Retinal pigment epithelial cell (primary cell): ENCODE measurements at regions not wholly inside any gene's neighbourhood (a gene's known extent, or its start where the extent isn't known, plus 50 kb on each side); places are given as distances from the start of the nearest gene placed in this dataset.
"Not testable (repeated sequence)": the region's sequence is repeated elsewhere in the genome, so short reads cannot be mapped to it uniquely, and the experiment has no call there.

Experiments
- DNase-seq: peaks from one replicate; pipeline ENCODE4 v3.0.0-alpha.2; 2010; ENCODE audit warnings: low read depth
- H3K4me3 ChIP-seq: 2 replicates; pipeline ENCODE4 v1.5.1; 2011; ENCODE audit warnings: mild to moderate bottlenecking, low read length, control low read depth, moderate library complexity
- TF ChIP-seq, protein P1 (sequence below): conservative IDR thresholded peaks from 2 replicates; pipeline ENCODE4 v1.5.1; 2011; ENCODE audit warnings: low read depth, low read length, control low read depth, inconsistent platforms

DNA sequence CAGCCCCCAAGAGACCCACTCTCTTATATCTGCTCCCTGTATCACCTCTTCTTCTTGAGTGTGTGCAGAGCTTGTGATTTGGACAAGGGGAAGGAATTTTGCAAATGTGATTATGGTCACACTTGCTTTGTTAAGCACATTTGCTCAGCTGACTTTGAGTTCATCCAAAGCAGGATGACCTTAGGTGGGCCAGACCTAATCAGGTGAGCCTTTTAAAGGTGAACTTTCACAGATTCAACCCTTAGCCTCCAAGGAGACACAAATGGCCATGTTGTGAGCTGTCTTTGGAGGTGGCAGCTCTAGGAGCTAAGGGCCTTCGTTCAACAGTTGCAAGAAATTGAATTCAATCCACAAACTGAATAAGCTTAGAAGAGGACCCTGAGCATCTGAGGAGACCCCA, 147.8 kb downstream of the DEFB131A start:
- TF ChIP-seq, protein P1, sequence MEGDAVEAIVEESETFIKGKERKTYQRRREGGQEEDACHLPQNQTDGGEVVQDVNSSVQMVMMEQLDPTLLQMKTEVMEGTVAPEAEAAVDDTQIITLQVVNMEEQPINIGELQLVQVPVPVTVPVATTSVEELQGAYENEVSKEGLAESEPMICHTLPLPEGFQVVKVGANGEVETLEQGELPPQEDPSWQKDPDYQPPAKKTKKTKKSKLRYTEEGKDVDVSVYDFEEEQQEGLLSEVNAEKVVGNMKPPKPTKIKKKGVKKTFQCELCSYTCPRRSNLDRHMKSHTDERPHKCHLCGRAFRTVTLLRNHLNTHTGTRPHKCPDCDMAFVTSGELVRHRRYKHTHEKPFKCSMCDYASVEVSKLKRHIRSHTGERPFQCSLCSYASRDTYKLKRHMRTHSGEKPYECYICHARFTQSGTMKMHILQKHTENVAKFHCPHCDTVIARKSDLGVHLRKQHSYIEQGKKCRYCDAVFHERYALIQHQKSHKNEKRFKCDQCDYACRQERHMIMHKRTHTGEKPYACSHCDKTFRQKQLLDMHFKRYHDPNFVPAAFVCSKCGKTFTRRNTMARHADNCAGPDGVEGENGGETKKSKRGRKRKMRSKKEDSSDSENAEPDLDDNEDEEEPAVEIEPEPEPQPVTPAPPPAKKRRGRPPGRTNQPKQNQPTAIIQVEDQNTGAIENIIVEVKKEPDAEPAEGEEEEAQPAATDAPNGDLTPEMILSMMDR: no peak
- DNase-seq: no peak
- no peak overlapping the region for H3K4me3 ChIP-seq

DNA sequence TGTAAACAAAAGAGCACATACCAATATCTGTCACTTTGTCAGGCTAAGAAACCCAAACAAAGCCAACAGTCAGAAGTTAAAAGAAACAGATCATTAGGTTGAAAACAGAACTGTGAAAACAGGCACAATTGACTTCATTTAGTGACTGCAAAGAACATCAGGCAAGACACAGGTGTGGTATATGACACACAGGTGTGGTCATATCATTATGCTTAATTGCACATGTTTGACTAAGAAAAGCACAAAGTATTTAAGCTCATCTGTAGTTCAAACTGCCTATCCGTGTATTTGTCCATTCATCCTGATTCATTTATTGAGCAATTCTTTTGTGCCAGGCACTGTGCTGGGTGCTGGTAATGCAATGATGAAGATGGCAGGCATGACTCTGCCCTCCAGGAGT, 150.7 kb downstream of the DEFB131A start:
- no peak overlapping the region for H3K4me3 ChIP-seq
- no peak for DNase-seq
- TF ChIP-seq, protein P1: no peak

DNA sequence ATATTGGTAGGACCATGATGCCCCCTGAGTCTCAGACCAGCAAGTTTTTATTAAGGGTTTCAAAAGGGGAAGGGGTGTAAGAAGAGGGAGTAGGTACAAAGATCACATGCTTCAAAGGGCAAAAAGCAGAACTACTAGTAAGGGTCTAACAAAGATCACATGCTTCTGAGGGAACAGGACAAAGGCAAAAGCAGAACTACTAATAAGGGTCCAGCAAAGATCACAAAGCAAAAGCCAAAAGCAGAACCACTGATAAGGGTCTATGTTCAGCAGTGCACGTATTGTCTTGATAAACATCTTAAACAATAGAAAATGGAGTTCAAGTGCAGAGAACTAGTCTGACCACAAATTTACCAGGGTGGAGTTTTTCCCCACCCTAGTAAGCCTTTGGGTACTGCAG, 151.3 kb downstream of the DEFB131A start:
- DNase-seq: not testable (repeated sequence)

DNA sequence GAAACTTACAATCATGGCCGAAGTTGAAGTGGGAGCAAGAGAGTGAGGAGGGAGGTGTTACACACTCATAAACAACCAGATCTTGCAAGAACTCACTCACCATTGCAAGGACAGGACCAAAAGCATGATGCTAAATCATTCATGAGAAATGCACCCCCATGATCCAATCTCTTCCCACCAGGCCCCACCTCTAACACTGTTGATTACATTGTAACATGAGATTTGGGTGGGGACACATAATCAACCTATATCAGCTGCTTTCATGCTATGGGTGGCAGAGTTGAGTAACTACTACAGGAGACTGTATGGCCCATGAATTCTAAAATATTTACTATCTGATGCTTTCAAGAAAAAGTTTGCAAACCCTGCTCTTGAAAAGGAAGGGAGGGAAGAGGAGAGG, 155.1 kb downstream of the DEFB131A start:
- TF ChIP-seq, protein P1: no peak

More for the DNA sequence above, 151.3 kb downstream of the DEFB131A start:
- not testable (repeated sequence) for H3K4me3 ChIP-seq

DNA sequence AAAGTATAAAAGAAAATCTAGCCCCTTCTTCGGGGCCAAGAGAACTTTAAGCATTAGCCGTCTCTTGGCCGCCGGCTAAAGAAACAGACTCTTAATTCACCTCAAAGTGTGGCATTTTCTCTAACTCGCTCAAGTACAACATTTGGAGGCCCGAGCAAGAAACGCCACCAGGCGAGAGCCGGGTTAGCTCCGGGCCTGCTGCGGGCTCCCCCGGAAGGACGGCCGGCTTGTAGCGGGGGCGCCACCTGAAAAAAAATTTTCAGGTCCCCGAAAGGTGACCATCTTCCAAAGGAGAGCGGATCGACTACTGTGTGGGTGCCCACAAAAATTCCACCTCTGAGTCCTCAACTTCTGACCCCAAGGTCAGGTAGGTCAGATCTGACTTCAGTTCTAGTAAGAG, 156.0 kb downstream of the DEFB131A start:
- no peak for DNase-seq
- TF ChIP-seq, protein P1: no peak

More for the DNA sequence above, 155.1 kb downstream of the DEFB131A start:
- DNase-seq: no peak
- H3K4me3 ChIP-seq: no peak overlapping the region

DNA sequence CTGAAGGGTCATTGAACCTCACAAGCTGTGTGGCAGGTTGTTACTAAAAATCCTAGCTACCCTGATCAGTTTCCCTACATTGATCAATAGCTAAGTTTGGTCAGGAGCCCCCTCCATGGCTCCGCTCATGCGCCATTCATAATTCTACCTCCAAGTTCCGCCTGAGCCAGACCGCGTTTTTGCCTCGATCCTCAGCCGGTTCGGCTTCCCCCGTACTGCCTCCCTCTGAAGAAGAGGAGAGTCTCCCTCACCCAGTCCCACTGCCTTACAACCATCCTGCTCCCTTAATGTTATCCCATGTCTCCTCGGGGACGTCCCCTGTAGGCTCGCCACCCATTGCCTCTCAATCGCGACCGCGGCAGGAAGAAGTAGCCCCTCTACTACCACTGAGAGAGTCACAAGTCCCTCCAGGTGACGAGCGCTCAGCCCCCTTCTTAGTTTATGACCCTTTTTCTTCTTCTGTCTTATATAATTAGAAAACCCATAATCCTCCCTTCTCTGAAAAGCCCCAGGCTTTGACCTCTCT, 158.2 kb downstream of the DEFB131A start:
- H3K4me3 ChIP-seq: no peak overlapping the region
- TF ChIP-seq, protein P1: no peak
- no peak for DNase-seq

More for the DNA sequence above, 156.0 kb downstream of the DEFB131A start:
- no peak overlapping the region for H3K4me3 ChIP-seq

DNA sequence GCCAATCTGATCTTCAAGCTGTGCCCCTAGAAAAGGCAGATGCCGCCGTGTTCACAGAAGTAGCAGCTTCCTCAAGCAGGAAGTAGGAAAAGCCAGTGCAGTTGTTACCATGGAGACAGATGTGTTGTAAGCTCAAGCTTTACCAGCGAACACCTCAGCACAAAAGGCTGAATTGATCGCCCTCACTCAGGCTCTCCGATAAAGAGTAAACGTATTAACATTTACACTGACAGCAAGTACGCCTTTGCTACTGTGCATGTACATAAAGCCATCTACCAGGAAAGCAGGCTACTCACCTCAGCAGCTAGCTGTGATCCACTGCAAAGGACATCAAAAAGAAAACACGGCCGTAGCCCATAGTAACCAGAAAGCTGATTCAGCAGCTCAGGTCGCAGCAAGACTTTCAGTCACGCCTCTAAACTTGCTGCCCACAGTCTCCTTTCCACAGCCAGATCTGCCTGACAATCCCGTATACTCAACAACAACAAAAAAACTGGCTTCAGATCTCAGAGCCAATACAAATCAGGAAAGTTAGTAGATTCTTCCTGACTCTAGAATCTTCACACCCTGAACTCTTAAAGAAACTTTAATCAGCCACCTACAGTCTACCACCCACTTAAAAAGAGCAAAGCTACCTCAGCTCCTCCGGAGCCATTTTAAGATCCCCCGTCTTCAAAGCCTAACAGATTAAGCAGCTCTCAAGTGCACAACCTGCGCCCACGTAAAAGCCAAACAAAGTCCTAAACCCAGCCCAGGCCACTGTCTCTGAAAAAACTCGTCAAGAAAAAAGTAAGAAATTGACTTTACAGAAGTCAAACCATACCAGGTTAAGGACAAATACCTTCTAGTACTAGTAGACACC, 160.0 kb downstream of the DEFB131A start:
- H3K4me3 ChIP-seq: not testable (repeated sequence)
- peak; percentile 2 for DNase-seq

DNA sequence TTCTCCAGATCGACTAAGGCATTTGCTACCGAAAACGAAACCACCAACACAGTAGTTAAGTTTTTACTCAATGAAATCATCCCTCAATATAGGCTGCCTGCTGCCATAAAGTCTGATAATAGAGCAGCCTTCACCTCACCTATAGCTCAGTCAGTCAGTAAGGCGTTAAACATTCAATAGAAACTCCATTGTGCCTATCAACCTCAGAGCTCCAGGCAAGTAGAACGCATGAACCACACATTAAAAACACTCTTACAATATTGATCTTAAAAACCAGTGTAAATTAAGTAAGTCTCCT, 160.6 kb downstream of the DEFB131A start:
- not testable (repeated sequence) for DNase-seq, H3K4me3 ChIP-seq
